Endothelial cell (in vitro differentiated cells): ENCODE measurements at regions not wholly inside any gene's neighbourhood (a gene's known extent, or its start where the extent isn't known, plus 50 kb on each side); places are given as distances from the start of the nearest gene placed in this dataset.
"Not testable (repeated sequence)": the region's sequence is repeated elsewhere in the genome, so short reads cannot be mapped to it uniquely, and the experiment has no call there.

Source experiments
- DNase-seq: peaks from one replicate; pipeline ENCODE4 v3.0.0; 2021; ENCODE audit warnings: low spot score
- H3K27ac Mint-ChIP-seq: one replicate; pipeline ENCODE4 v1.8.0; 2021; ENCODE audit warnings: mixed read lengths, inconsistent platforms; ENCODE audit not compliant: unreplicated experiment
- H3K27me3 Mint-ChIP-seq: one replicate; pipeline ENCODE4 v1.8.0; 2021; ENCODE audit warnings: mild to moderate bottlenecking, moderate library complexity, mixed read lengths, inconsistent platforms; ENCODE audit not compliant: unreplicated experiment
- H3K36me3 Mint-ChIP-seq: one replicate; pipeline ENCODE4 v1.8.0; 2021; ENCODE audit warnings: mild to moderate bottlenecking, low read depth, mixed read lengths, inconsistent platforms; ENCODE audit not compliant: unreplicated experiment
- H3K4me1 Mint-ChIP-seq: one replicate; pipeline ENCODE4 v1.8.0; 2021; ENCODE audit warnings: mild to moderate bottlenecking, mixed read lengths, inconsistent platforms; ENCODE audit not compliant: unreplicated experiment
- H3K4me3 Mint-ChIP-seq: one replicate; pipeline ENCODE4 v1.8.0; 2021; ENCODE audit warnings: mild to moderate bottlenecking, mixed read lengths, inconsistent platforms; ENCODE audit not compliant: unreplicated experiment
- H3K9me3 Mint-ChIP-seq: one replicate; pipeline ENCODE4 v1.8.0; 2021; ENCODE audit warnings: mixed read lengths, inconsistent platforms; ENCODE audit not compliant: unreplicated experiment

DNA sequence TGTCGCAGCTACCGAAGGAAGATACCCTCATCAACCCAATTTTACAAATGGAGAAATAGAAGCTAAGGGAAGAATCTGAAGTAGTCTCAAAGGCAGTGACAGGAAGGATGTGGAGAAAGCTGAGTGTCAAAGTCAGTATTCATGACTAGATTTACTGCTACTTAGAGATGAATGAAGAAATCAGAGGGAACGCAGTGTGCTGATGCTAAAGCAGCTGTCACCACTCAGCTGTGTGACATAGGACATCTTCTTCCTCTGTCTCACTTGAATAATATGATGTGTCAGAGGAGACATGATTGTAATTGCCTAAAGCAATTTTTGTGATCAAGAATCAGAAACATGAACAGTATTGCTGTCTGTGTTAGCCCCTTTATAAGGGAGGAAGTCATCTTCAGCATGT is 54.1 kb downstream of the RAB6D start:
- not testable (repeated sequence) for H3K9me3 Mint-ChIP-seq, H3K4me3 Mint-ChIP-seq, DNase-seq, H3K36me3 Mint-ChIP-seq, H3K27me3 Mint-ChIP-seq, H3K27ac Mint-ChIP-seq, H3K4me1 Mint-ChIP-seq

DNA sequence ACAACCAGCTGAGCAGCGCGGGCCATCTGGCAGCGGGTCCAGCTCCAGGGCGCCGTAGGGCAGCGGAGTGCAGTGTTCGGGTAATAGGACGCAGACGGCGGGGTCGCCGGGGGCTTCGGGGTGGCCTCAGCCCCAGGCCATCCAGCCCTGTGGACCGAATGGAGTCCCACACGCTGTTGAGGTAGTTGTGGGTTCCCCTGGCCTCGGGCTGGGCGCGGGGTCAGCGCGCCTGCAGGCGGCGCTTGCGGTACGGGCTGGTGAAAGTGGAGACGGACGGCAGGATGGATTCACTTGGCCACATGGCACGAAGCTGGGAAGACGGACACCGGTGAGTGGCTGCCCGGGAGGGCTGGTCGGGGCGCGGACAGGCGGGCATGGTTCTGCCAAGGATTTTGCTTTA is 63.8 kb downstream of the RAB6D start:
- H3K27me3 Mint-ChIP-seq, H3K27ac Mint-ChIP-seq, H3K36me3 Mint-ChIP-seq, H3K4me3 Mint-ChIP-seq, H3K9me3 Mint-ChIP-seq, H3K4me1 Mint-ChIP-seq: not testable (repeated sequence)
- DNase-seq: peak; percentile 51

DNA sequence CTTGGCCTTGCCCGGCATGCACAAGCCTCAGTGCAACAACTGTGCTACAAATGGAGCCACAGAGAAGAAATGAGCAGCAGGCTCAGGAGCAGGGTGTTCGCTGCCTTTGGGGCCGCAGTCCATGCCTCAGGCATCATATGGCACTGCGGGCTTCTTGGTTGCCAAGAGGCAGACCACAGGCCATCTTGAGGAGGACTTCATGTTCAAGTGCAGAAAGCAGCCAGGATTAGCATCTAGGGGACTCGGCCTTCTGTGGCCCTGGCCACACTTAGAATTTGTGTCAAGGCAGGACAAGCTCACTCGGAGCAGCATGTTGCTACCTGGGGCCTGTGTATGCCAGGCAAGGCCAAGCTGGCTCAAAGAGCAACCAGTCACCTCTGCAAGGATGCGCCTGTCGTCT is 68.5 kb downstream of the POTEE start:
- H3K4me1 Mint-ChIP-seq, DNase-seq, H3K4me3 Mint-ChIP-seq, H3K9me3 Mint-ChIP-seq, H3K27me3 Mint-ChIP-seq, H3K36me3 Mint-ChIP-seq, H3K27ac Mint-ChIP-seq: not testable (repeated sequence)

- not testable (repeated sequence) for H3K4me3 Mint-ChIP-seq, H3K27ac Mint-ChIP-seq, DNase-seq, H3K36me3 Mint-ChIP-seq, H3K4me1 Mint-ChIP-seq, H3K9me3 Mint-ChIP-seq, H3K27me3 Mint-ChIP-seq
Observed at GRCh38 chr2:131277289-131277688, 68.0 kb downstream of the POTEE start.

DNA sequence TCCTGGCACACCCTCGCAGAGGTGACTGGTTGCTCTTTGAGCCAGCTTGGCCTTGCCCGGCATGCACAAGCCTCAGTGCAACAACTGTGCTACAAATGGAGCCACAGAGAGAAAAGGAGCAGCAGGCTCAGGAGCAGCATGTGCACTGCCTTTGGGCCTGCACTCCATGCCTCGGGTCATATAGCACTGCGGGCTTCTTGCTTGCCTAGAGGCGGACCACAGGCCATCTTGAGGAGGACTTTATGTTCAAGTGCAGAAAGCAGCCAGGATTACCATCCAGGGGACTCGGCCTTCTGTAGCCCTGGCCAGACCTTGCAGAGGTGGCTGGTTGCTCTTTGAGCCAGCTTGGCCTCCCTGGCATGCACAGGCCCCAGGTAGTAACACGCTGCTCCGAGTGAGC is 62.7 kb downstream of the POTEE start:
- H3K9me3 Mint-ChIP-seq, H3K4me1 Mint-ChIP-seq, H3K27ac Mint-ChIP-seq, DNase-seq, H3K4me3 Mint-ChIP-seq, H3K27me3 Mint-ChIP-seq, H3K36me3 Mint-ChIP-seq: not testable (repeated sequence)

- H3K4me1 Mint-ChIP-seq, H3K36me3 Mint-ChIP-seq, H3K27ac Mint-ChIP-seq, H3K9me3 Mint-ChIP-seq, DNase-seq, H3K27me3 Mint-ChIP-seq, H3K4me3 Mint-ChIP-seq: not testable (repeated sequence)
Observed at GRCh38 chr2:131264034-131264433, 54.7 kb downstream of the POTEE start.
